HL-60 (cell line): ENCODE measurements at regions not wholly inside any gene's neighbourhood (a gene's known extent, or its start where the extent isn't known, plus 50 kb on each side); places are given as distances from the start of the nearest gene placed in this dataset.

Experiments used
- CTCF ChIP-seq: IDR thresholded peaks from one replicate; pipeline ENCODE4 v1.5.1; 2011; ENCODE audit warnings: low read length, control low read depth, inconsistent platforms; ENCODE audit not compliant: insufficient read depth
- GABPA ChIP-seq: IDR thresholded peaks from 2 replicates; pipeline ENCODE4 v1.6.1; 2012; ENCODE audit warnings: low read depth
- POLR2AphosphoS5 ChIP-seq: IDR thresholded peaks from 2 replicates; pipeline ENCODE4 v1.6.1; 2012; ENCODE audit warnings: low read depth

- no peak for TF ChIP-seq CTCF
- no peak for TF ChIP-seq POLR2AphosphoS5
- no peak for TF ChIP-seq GABPA
Measured at GRCh38 chrX:13473442-13474163, 95.8 kb upstream of the EGFL6 start.
